T-cell (primary cell): ENCODE measurements at regions not wholly inside any gene's neighbourhood (a gene's known extent, or its start where the extent isn't known, plus 50 kb on each side); places are given as distances from the start of the nearest gene placed in this dataset.

Source experiments
- ATAC-seq, 4 experiments: fragments of 200-7000 bp in 3 of 4; fragments of 150-1000 bp in 1 of 4; cut with Tn5 transposase; replicated peaks in 1 of 4; 1 replicate in 3 of 4; 2 replicates in 1 of 4; pipeline ENCODE4 v1.10.0; 2021; ENCODE audit warnings: moderate library complexity in 3 of 4, mild to moderate bottlenecking in 2 of 4, moderate number of reproducible peaks in 1 of 4
- CTCF ChIA-PET, 2 donors: fragments of 300-600 bp; sonication (Branson Sonifier 250); formaldehyde crosslinking; loops; one replicate each; lab custom pipeline; 2022; ENCODE audit warnings: antibody characterized with exemption in 2 of 2; lab: Charles Lee
- POLR2A ChIA-PET, 2 donors: fragments of 300-600 bp; sonication (Branson Sonifier 250); formaldehyde crosslinking; loops; one replicate each; lab custom pipeline; 2022; ENCODE audit warnings: antibody characterized with exemption in 2 of 2; lab: Charles Lee
- DNase-seq, 35 experiments: peaks; one replicate each; pipeline versions ENCODE4 v3.0.0 to v3.0.0-alpha.2; 2013 to 2023
- H3K27ac ChIP-seq: one replicate; pipeline ENCODE4 v1.5.1; 2013; ENCODE audit warnings: low read length
- H3K27me3 ChIP-seq, 2 experiments: replicated peaks in 1 of 2; 1 replicate in 1 of 2; 2 replicates in 1 of 2; pipeline versions ENCODE4 v1.6.1 to v1.7.0; 2013; ENCODE audit warnings: low read length in 1 of 2, mixed read lengths in 1 of 2; ENCODE audit not compliant: control insufficient read depth in 2 of 2, insufficient read depth in 2 of 2; ENCODE audit errors: extremely low read depth in 1 of 2
- H3K36me3 ChIP-seq, 2 donors: 1 replicate in 1 of 2; 2 replicates in 1 of 2; pipeline versions ENCODE4 v1.6.1 to v1.7.0; 2013; ENCODE audit warnings: low read length in 1 of 2; ENCODE audit not compliant: control insufficient read depth in 2 of 2, insufficient read depth in 1 of 2; ENCODE audit errors: extremely low read depth in 1 of 2
- H3K4me1 ChIP-seq, 2 experiments: 1 replicate in 1 of 2; 2 replicates in 1 of 2; pipeline versions ENCODE4 v1.6.1 to v1.7.0; 2013; ENCODE audit warnings: low read length in 2 of 2, mixed read lengths in 1 of 2; ENCODE audit not compliant: insufficient read depth in 2 of 2, control insufficient read depth in 1 of 2; ENCODE audit errors: extremely low read depth in 1 of 2
- H3K4me3 ChIP-seq, 2 donors: 1 replicate in 1 of 2; 2 replicates in 1 of 2; pipeline versions ENCODE4 v1.5.1 to v1.7.0; 2013; ENCODE audit warnings: mild to moderate bottlenecking in 2 of 2, low read length in 1 of 2, moderate library complexity in 1 of 2; ENCODE audit not compliant: control insufficient read depth in 1 of 2; ENCODE audit errors: extremely low read depth in 1 of 2
- H3K9me3 ChIP-seq: 2 replicates; pipeline ENCODE4 v1.7.0; 2013
- H3K27ac Mint-ChIP-seq, 2 donors: one replicate each; pipeline ENCODE4 v1.8.0; 2020 to 2021; ENCODE audit warnings: mild to moderate bottlenecking in 2 of 2, mixed read lengths in 2 of 2
- H3K27me3 Mint-ChIP-seq, 2 donors: one replicate each; pipeline ENCODE4 v1.8.0; 2021 to 2022; ENCODE audit warnings: mixed read lengths in 2 of 2
- H3K36me3 Mint-ChIP-seq: one replicate; pipeline ENCODE4 v1.8.0; 2021; ENCODE audit warnings: mixed read lengths
- H3K4me1 Mint-ChIP-seq, 3 donors: one replicate each; pipeline ENCODE4 v1.8.0; 2020 to 2022; ENCODE audit warnings: mixed read lengths in 3 of 3, mild to moderate bottlenecking in 1 of 3
- H3K4me3 Mint-ChIP-seq, 3 donors: one replicate each; pipeline ENCODE4 v1.8.0; 2020 to 2022; ENCODE audit warnings: mild to moderate bottlenecking in 3 of 3, mixed read lengths in 3 of 3, moderate library complexity in 3 of 3
- H3K9me3 Mint-ChIP-seq, 3 donors: one replicate each; pipeline ENCODE4 v1.8.0; 2020 to 2022; ENCODE audit warnings: mixed read lengths in 3 of 3
- WGBS: methylation state at CpG from one replicate; pipeline ENCODE4 v1.1.5; 2013; ENCODE audit warnings: missing lambda C conversion rate; ENCODE audit not compliant: insufficient coverage; 5-methylcytosine and 5-hydroxymethylcytosine counted together

- Histone ChIP-seq H3K27me3 (no peaks in the 10 kb centered on the region), H3K4me3 (no peak overlapping the region), H3K4me1 (no peaks in the 10 kb centered on the region), H3K27ac (no peak overlapping the region), H3K9me3 (no peaks in the 10 kb centered on the region), H3K36me3 (no peaks in the 10 kb centered on the region)
- POLR2A ChIA-PET = no interaction called here
- WGBS = 94% methylated on average over 3 of the region's 6 CpGs
- ATAC-seq (no peak), DNase-seq (no peak)
- CTCF ChIA-PET = no interaction called here
- H3K36me3 Mint-ChIP-seq = no peaks in the 10 kb centered on the region
- peaks cover 0 to 9% (median 6%) of the 10 kb centered on the region in 3 donors for H3K9me3 Mint-ChIP-seq
- H3K27me3 Mint-ChIP-seq = no peaks in the 10 kb centered on the region
- H3K4me1 Mint-ChIP-seq = no peaks in the 10 kb centered on the region
- H3K4me3 Mint-ChIP-seq = no peak overlapping the region
- H3K27ac Mint-ChIP-seq = no peak overlapping the region
Measured at GRCh38 chr1:218882454-218882853, 291.2 kb upstream of the LYPLAL1 start.

GRCh38 chr1:218886101-218886871 lies 287.4 kb upstream of the LYPLAL1 start:
- CTCF ChIA-PET = no interaction called here
- Mint-ChIP-seq H3K36me3 (no peaks in the 10 kb centered on the region), H3K4me1 (no peaks in the 10 kb centered on the region), H3K4me3 (no peak overlapping the region), H3K27ac (no peak overlapping the region), H3K9me3 (peaks cover 5 to 9% (median 6%) of the 10 kb centered on the region in 3 donors), H3K27me3 (no peaks in the 10 kb centered on the region)
- POLR2A ChIA-PET = no interaction called here
- H3K4me1 ChIP-seq = no peaks in the 10 kb centered on the region
- H3K27ac ChIP-seq = no peak overlapping the region
- H3K36me3 ChIP-seq = no peaks in the 10 kb centered on the region
- H3K9me3 ChIP-seq = no peaks in the 10 kb centered on the region
- no peak overlapping the region for H3K4me3 ChIP-seq
- DNase-seq (no peak), ATAC-seq (no peak)
- H3K27me3 ChIP-seq = no peaks in the 10 kb centered on the region
- 56% methylated on average over 1 of the region's 6 CpGs for WGBS

- POLR2A ChIA-PET = no interaction called here
- peaks cover 5 to 9% (median 6%) of the 10 kb centered on the region in 3 donors for H3K9me3 Mint-ChIP-seq
- WGBS = 55% methylated on average over 3 of the region's 5 CpGs
Measured at GRCh38 chr1:218887141-218887925, 286.3 kb upstream of the LYPLAL1 start.

GRCh38 chr1:218890451-218890850 lies 283.2 kb upstream of the LYPLAL1 start:
- WGBS = 80% methylated on average over 1 of the region's 3 CpGs
- Histone ChIP-seq H3K4me1 (no peaks in the 10 kb centered on the region), H3K36me3 (no peaks in the 10 kb centered on the region), H3K4me3 (no peak overlapping the region), H3K9me3 (no peaks in the 10 kb centered on the region), H3K27me3 (no peaks in the 10 kb centered on the region), H3K27ac (no peak overlapping the region)
- H3K4me3 Mint-ChIP-seq = no peak overlapping the region
- no peaks in the 10 kb centered on the region for H3K27me3 Mint-ChIP-seq
- CTCF ChIA-PET = no interaction called here
- POLR2A ChIA-PET = interaction anchor here in 1 of 2 donors (0.7 kb wide), 1 partner anchor 956 kb away, joined by 3 read pairs; no protein-coding TSS in a partner anchor
- H3K27ac Mint-ChIP-seq = no peak overlapping the region
- H3K4me1 Mint-ChIP-seq = no peaks in the 10 kb centered on the region
- H3K9me3 Mint-ChIP-seq = peaks cover 0 to 5% (median 0%) of the 10 kb centered on the region in 3 donors
- DNase-seq = no peak
- H3K36me3 Mint-ChIP-seq = no peaks in the 10 kb centered on the region
- ATAC-seq = no peak

More at GRCh38 chr1:218887141-218887925, 286.3 kb upstream of the LYPLAL1 start:
- H3K27me3 Mint-ChIP-seq = no peaks in the 10 kb centered on the region
- H3K9me3 ChIP-seq = no peaks in the 10 kb centered on the region
- DNase-seq (no peak), ATAC-seq (no peak)
- H3K27me3 ChIP-seq = no peaks in the 10 kb centered on the region
- H3K4me1 Mint-ChIP-seq = no peaks in the 10 kb centered on the region
- CTCF ChIA-PET = no interaction called here
- no peak overlapping the region for H3K27ac ChIP-seq
- no peak overlapping the region for H3K4me3 ChIP-seq
- no peaks in the 10 kb centered on the region for H3K36me3 Mint-ChIP-seq
- no peaks in the 10 kb centered on the region for H3K4me1 ChIP-seq
- no peaks in the 10 kb centered on the region for H3K36me3 ChIP-seq
- no peak overlapping the region for H3K4me3 Mint-ChIP-seq
- no peak overlapping the region for H3K27ac Mint-ChIP-seq

- DNase-seq (no peak), ATAC-seq (no peak)
- no peaks in the 10 kb centered on the region for H3K36me3 ChIP-seq
- no CpG with 5 or more reads among the region's 5 CpGs for WGBS
- POLR2A ChIA-PET = no interaction called here
- H3K27me3 ChIP-seq = no peaks in the 10 kb centered on the region
- H3K4me1 Mint-ChIP-seq = no peaks in the 10 kb centered on the region
- CTCF ChIA-PET = no interaction called here
- H3K27ac ChIP-seq = no peak overlapping the region
- H3K4me1 ChIP-seq = no peaks in the 10 kb centered on the region
- no peak overlapping the region for H3K27ac Mint-ChIP-seq
- H3K4me3 ChIP-seq = no peak overlapping the region
- H3K9me3 ChIP-seq = no peaks in the 10 kb centered on the region
- no peaks in the 10 kb centered on the region for H3K27me3 Mint-ChIP-seq
- H3K4me3 Mint-ChIP-seq = no peak overlapping the region
- no peaks in the 10 kb centered on the region for H3K36me3 Mint-ChIP-seq
- H3K9me3 Mint-ChIP-seq = peaks cover 0 to 5% (median 0%) of the 10 kb centered on the region in 3 donors
Measured at GRCh38 chr1:218891577-218891976, 282.1 kb upstream of the LYPLAL1 start.

GRCh38 chr1:218895064-218895587 lies 278.6 kb upstream of the LYPLAL1 start:
- 38% methylated on average over 1 of the region's 3 CpGs for WGBS
- ChIA-PET CTCF (no interaction called here), POLR2A (no interaction called here)
- ATAC-seq = no peak
- H3K36me3 Mint-ChIP-seq = no peaks in the 10 kb centered on the region
- H3K4me1 Mint-ChIP-seq = no peaks in the 10 kb centered on the region
- Histone ChIP-seq H3K4me1 (no peaks in the 10 kb centered on the region), H3K27me3 (no peaks in the 10 kb centered on the region), H3K27ac (no peak overlapping the region), H3K4me3 (no peak overlapping the region), H3K36me3 (no peaks in the 10 kb centered on the region), H3K9me3 (no peaks in the 10 kb centered on the region)
- no peak overlapping the region for H3K27ac Mint-ChIP-seq
- H3K27me3 Mint-ChIP-seq = no peaks in the 10 kb centered on the region
- no peaks in the 10 kb centered on the region for H3K9me3 Mint-ChIP-seq
- no peak for DNase-seq
- H3K4me3 Mint-ChIP-seq = no peak overlapping the region
